ENCODE measurements at regions not wholly inside any gene's neighbourhood (a gene's known extent, or its start where the extent isn't known, plus 50 kb on each side); places are given as distances from the start of the nearest gene placed in this dataset.

DNA sequence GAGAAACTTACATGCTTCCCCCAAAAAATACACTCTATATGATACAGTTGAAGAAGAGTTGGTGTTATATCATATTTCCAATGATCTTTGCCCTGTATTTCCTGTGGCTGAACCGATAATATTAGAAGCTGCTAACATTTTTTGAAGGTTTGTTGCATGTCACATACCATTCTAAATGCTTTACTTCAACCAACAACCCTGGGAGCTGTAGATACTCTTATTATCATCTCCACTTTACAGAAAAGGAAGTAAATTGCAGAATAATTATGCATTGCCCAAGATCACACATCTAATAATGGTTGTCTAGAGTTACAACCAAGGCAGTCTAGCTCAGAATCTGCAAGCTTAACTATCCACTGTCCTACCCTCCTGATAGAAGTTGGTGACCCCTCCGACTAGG lies 182.8 kb downstream of the NUAK1 start:
- TF ChIP-seq, protein P1, sequence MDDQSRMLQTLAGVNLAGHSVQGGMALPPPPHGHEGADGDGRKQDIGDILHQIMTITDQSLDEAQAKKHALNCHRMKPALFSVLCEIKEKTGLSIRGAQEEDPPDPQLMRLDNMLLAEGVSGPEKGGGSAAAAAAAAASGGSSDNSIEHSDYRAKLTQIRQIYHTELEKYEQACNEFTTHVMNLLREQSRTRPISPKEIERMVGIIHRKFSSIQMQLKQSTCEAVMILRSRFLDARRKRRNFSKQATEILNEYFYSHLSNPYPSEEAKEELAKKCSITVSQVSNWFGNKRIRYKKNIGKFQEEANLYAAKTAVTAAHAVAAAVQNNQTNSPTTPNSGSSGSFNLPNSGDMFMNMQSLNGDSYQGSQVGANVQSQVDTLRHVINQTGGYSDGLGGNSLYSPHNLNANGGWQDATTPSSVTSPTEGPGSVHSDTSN (IDR thresholded peaks at IDR 0.05; ENCODE audit: insufficient replicate concordance, low read depth, low read length) = no peak
- TF ChIP-seq, protein P2, sequence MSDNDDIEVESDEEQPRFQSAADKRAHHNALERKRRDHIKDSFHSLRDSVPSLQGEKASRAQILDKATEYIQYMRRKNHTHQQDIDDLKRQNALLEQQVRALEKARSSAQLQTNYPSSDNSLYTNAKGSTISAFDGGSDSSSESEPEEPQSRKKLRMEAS (IDR thresholded peaks at IDR 0.05; ENCODE audit: low read depth, low read length) = no peak
- TF ChIP-seq, protein P3, sequence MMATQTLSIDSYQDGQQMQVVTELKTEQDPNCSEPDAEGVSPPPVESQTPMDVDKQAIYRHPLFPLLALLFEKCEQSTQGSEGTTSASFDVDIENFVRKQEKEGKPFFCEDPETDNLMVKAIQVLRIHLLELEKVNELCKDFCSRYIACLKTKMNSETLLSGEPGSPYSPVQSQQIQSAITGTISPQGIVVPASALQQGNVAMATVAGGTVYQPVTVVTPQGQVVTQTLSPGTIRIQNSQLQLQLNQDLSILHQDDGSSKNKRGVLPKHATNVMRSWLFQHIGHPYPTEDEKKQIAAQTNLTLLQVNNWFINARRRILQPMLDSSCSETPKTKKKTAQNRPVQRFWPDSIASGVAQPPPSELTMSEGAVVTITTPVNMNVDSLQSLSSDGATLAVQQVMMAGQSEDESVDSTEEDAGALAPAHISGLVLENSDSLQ (IDR thresholded peaks at IDR 0.05) = no peak
- TF ChIP-seq CBFB (IDR thresholded peaks at IDR 0.05; ENCODE audit: low read depth) (no peak), ZNF274 (IDR thresholded peaks at IDR 0.05; ENCODE audit: insufficient read depth, insufficient read length) (no peak), POLR2AphosphoS2 (IDR thresholded peaks at IDR 0.05; ENCODE audit: low read depth, low read length) (no peak), TAF1 (IDR thresholded peaks at IDR 0.05; ENCODE audit: borderline replicate concordance, low read depth, low read length) (no peak)
